ENCODE measurements at regions not wholly inside any gene's neighbourhood (a gene's known extent, or its start where the extent isn't known, plus 50 kb on each side); places are given as distances from the start of the nearest gene placed in this dataset.

- TF ChIP-seq POLR2AphosphoS5 (IDR thresholded peaks at IDR 0.05) (no peak), SMC3 (conservative IDR thresholded peaks at IDR 0.05; ENCODE audit: poor library complexity) (no peak), CTCF (IDR thresholded peaks at IDR 0.05; ENCODE audit: poor library complexity, severe bottlenecking) (no peak), REST (IDR thresholded peaks at IDR 0.05; ENCODE audit: borderline replicate concordance) (no peak)
Observed at GRCh38 chr21:25456672-25457071, 150.6 kb downstream of the MRPL39 start.

Data from neural cell (in vitro differentiated cells).